Endothelial cell of umbilical vein (primary cell): ENCODE measurements at regions not wholly inside any gene's neighbourhood (a gene's known extent, or its start where the extent isn't known, plus 50 kb on each side); places are given as distances from the start of the nearest gene placed in this dataset.

Experiments
- EZH2 ChIP-seq: IDR thresholded peaks from 2 replicates; pipeline ENCODE4 v1.6.1; 2012; ENCODE audit warnings: borderline replicate concordance, low read depth, mild to moderate bottlenecking, moderate library complexity, low read length, inconsistent platforms; ENCODE audit not compliant: severe bottlenecking
- GATA2 ChIP-seq: IDR thresholded peaks from 2 replicates; pipeline ENCODE4 v1.7.0; 2011; ENCODE audit warnings: low read depth, mild to moderate bottlenecking, moderate library complexity, mixed read lengths, low read length; ENCODE audit not compliant: insufficient read length, insufficient read depth
- JUN ChIP-seq: IDR thresholded peaks from 2 replicates; pipeline ENCODE4 v1.6.1; 2011; ENCODE audit warnings: borderline replicate concordance, low read depth; ENCODE audit not compliant: insufficient read length, insufficient read depth
- POLR2A ChIP-seq: IDR thresholded peaks from 2 replicates; pipeline ENCODE4 v1.6.1; 2012; ENCODE audit warnings: low read depth, mild to moderate bottlenecking, control low read depth, low read length
- POLR2AphosphoS5 ChIP-seq: IDR thresholded peaks from 2 replicates; pipeline ENCODE4 v1.6.1; 2012; ENCODE audit warnings: low read depth, mild to moderate bottlenecking, control low read depth, low read length, moderate library complexity; ENCODE audit not compliant: insufficient read depth
- TF ChIP-seq, protein P1 (sequence below), 2 donors: IDR thresholded peaks; 1 replicate in 1 of 2; 2 replicates in 1 of 2; pipeline ENCODE4 v1.5.1; 2011; ENCODE audit warnings: low read length in 2 of 2, mild to moderate bottlenecking in 2 of 2, moderate library complexity in 2 of 2, control low read depth in 1 of 2, inconsistent platforms in 1 of 2, low read depth in 1 of 2; ENCODE audit not compliant: insufficient read depth in 1 of 2; ENCODE audit errors: extremely low read depth in 1 of 2

DNA sequence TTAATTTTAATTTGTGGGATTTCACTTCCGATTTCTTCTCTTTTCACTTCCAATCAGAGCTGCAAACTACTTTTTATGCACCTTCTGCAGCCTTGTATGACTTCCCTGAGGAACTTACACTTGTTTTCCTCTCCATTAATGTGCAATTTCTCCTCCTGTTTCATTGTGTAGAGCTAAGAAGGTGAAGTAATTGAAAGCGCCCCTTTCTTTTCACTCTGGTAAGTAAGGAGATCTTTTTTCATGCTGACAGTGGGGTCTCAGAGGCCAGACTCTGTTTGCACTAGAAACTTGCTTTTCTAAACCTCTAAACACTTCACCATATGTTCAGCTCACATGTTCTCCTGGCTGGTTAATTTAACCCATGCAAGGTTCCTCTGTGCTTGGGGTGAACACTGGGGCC lies 117.0 kb downstream of the FANCF start:
- TF ChIP-seq POLR2A (no peak), POLR2AphosphoS5 (no peak), GATA2 (no peak), JUN (no peak), EZH2 (no peak)
- TF ChIP-seq, protein P1, sequence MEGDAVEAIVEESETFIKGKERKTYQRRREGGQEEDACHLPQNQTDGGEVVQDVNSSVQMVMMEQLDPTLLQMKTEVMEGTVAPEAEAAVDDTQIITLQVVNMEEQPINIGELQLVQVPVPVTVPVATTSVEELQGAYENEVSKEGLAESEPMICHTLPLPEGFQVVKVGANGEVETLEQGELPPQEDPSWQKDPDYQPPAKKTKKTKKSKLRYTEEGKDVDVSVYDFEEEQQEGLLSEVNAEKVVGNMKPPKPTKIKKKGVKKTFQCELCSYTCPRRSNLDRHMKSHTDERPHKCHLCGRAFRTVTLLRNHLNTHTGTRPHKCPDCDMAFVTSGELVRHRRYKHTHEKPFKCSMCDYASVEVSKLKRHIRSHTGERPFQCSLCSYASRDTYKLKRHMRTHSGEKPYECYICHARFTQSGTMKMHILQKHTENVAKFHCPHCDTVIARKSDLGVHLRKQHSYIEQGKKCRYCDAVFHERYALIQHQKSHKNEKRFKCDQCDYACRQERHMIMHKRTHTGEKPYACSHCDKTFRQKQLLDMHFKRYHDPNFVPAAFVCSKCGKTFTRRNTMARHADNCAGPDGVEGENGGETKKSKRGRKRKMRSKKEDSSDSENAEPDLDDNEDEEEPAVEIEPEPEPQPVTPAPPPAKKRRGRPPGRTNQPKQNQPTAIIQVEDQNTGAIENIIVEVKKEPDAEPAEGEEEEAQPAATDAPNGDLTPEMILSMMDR (IDR thresholded peaks at IDR 0.05; ENCODE audit: extremely low read depth in 1 of 2, insufficient read depth in 1 of 2, low read depth in 1 of 2, low read length in 2 of 2) = no peak
